Stimulated activated CD8-positive, alpha-beta memory T cell treated with anti-CD3 and anti-CD28 coated beads, Interleukin-2, amount 100 ng/mL, for 48 hours (primary cell): ENCODE measurements at regions not wholly inside any gene's neighbourhood (a gene's known extent, or its start where the extent isn't known, plus 50 kb on each side); places are given as distances from the start of the nearest gene placed in this dataset.
"Not testable (repeated sequence)": the region's sequence is repeated elsewhere in the genome, so short reads cannot be mapped to it uniquely, and the experiment has no call there.

Source experiments
- DNase-seq, 2 donors: peaks; one replicate each; pipeline ENCODE4 v3.0.0-alpha.2; 2020; ENCODE audit warnings: low read depth in 2 of 2

- DNase-seq, result no peak
Observed at GRCh38 chr2:187871506-187871905, 317.3 kb upstream of the TFPI start.

GRCh38 chr2:187873132-187873531, 318.9 kb upstream of the TFPI start:
- no peak for DNase-seq

- DNase-seq, result no peak
Observed at GRCh38 chr2:187874786-187875185, 320.6 kb upstream of the TFPI start.

GRCh38 chr2:187875261-187876141, 321.3 kb upstream of the TFPI start:
- DNase-seq, result no peak

GRCh38 chr2:187876554-187876953, 322.3 kb upstream of the TFPI start:
- DNase-seq, result no peak

- no peak for DNase-seq
Observed at GRCh38 chr2:187877391-187877790, 323.2 kb upstream of the TFPI start.

GRCh38 chr2:187878112-187878511, 323.9 kb upstream of the TFPI start:
- DNase-seq, result no peak

- no peak for DNase-seq
Observed at GRCh38 chr2:187879491-187879890, 325.3 kb upstream of the TFPI start.

GRCh38 chr2:187884003-187884402, 329.8 kb upstream of the TFPI start:
- no peak for DNase-seq

- no peak for DNase-seq
Observed at GRCh38 chr2:187890690-187891089, 336.5 kb upstream of the TFPI start.

GRCh38 chr2:187900021-187900420, 345.8 kb upstream of the TFPI start:
- no peak for DNase-seq

- no peak for DNase-seq
Observed at GRCh38 chr2:187906021-187906420, 351.8 kb upstream of the TFPI start.

- DNase-seq, result not testable (repeated sequence)
Observed at GRCh38 chr2:187910922-187911321, 356.7 kb upstream of the TFPI start.

GRCh38 chr2:187912950-187913349, 358.7 kb upstream of the TFPI start:
- no peak for DNase-seq

- no peak for DNase-seq
Observed at GRCh38 chr2:187915810-187916209, 361.6 kb upstream of the TFPI start.

- no peak for DNase-seq
Observed at GRCh38 chr2:187916799-187917198, 362.6 kb upstream of the TFPI start.

- DNase-seq, result no peak
Observed at GRCh38 chr2:187917535-187917934, 363.3 kb upstream of the TFPI start.

- no peak for DNase-seq
Observed at GRCh38 chr2:187918996-187919821, 365.0 kb upstream of the TFPI start.

GRCh38 chr2:187920511-187920910, 366.3 kb upstream of the TFPI start:
- DNase-seq, result no peak

GRCh38 chr2:187922846-187923245, 368.6 kb upstream of the TFPI start:
- DNase-seq, result no peak

GRCh38 chr2:187924293-187924692, 367.4 kb upstream of the GULP1 start:
- DNase-seq, result no peak

- DNase-seq, result no peak
Observed at GRCh38 chr2:187934236-187934635, 357.4 kb upstream of the GULP1 start.

GRCh38 chr2:187934692-187935091, 357.0 kb upstream of the GULP1 start:
- no peak for DNase-seq
